GM19452 (cell line): ENCODE measurements at regions not wholly inside any gene's neighbourhood (a gene's known extent, or its start where the extent isn't known, plus 50 kb on each side); places are given as distances from the start of the nearest gene placed in this dataset.
"Not testable (repeated sequence)": the region's sequence is repeated elsewhere in the genome, so short reads cannot be mapped to it uniquely, and the experiment has no call there.

Experiments
- ATAC-seq: cut with Tn5 transposase; IDR thresholded peaks from one replicate; pipeline ENCODE4 v1.9.1; 2021; ENCODE audit not compliant: unreplicated experiment

DNA sequence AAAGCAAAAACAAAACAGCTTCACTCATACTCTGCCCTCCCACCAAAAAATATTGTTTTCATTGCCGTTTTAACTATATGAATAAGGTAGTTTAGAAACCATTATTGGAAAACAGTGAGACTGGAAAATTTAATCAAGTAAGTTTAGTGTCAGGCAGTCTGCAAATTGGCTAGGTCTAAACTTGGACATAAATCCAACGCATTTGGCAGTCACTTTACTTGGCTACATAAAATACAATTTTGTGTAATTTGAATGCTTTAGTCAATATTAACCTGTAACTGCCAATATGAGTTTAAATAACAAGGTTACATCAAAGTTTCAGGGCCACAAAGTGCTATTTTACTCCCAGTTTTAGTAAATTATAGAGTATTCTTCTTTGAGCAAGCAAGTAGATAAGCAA lies 202.3 kb upstream of the SLC38A2 start:
- ATAC-seq, result no peak

DNA sequence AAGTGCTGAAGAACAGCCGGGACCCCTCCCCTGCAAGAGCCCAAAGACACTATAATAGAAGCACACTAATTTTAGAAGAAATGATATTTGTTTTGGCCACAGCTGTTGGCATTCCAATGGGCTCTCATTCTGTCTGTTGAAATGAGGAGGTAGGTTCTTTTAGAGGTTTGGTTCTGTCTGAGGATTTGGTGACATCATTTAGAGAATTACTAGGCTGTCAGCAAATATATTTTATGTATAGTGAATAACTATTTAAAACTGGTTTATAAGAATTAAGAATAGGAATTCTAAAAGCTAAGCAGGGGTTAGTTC lies 200.7 kb upstream of the SLC38A2 start:
- ATAC-seq, result no peak

- no peak for ATAC-seq
Measured at GRCh38 chr12:46572644-46573346, 200.2 kb upstream of the SLC38A2 start.

- ATAC-seq, result no peak
Measured at GRCh38 chr12:46571608-46572007, 199.0 kb upstream of the SLC38A2 start.

DNA sequence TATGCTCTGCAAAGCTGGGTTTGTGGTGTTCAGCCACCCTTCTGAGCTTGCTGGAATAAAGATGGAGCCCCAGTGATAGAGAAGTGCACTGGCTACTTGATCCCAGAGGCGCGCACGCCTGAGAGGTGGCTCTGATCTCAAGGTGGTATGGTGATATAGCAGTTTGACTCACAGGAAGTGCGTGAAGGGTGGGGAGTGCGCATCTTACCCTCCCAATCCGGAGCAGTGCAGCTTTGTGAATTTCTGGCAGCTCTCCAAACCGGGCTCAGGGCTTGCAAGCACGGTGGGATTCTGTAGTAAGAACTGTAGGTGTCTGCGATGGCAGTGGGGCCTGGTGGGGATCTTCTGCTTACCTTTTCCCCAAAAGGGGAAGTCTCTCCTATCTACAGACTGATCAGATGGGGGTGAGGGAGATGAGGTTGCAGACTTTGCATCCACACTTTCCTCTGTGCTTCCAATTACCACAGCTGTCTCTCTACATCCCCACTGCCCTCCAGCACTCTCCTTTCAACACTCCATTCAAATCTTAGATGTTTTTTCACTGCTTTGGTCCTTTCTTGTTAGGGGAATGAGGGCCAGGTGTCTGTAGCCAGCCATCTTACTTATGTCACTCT lies 197.4 kb upstream of the SLC38A2 start:
- no peak for ATAC-seq

DNA sequence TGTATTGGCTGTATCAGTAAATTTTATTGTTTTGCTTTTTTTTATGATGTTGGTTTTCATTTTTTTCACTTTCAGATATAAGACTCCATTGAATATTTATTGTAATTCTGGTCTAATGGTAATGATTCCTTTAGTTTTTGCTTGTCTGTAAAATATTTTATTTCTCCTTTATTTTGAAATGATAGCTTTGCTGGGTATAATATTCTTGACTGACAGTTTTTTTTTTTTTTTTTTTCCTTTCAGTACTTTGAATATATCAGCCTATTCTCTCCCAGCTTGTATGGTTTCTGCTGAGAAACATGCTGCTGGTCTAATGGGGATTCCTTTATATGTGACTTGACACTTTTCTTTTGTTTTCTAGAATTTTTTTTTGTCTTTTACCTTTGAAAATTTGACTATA lies 195.1 kb upstream of the SLC38A2 start:
- no peak for ATAC-seq

- ATAC-seq, result no peak
Measured at GRCh38 chr12:46562625-46563225, 190.2 kb upstream of the SLC38A2 start.

DNA sequence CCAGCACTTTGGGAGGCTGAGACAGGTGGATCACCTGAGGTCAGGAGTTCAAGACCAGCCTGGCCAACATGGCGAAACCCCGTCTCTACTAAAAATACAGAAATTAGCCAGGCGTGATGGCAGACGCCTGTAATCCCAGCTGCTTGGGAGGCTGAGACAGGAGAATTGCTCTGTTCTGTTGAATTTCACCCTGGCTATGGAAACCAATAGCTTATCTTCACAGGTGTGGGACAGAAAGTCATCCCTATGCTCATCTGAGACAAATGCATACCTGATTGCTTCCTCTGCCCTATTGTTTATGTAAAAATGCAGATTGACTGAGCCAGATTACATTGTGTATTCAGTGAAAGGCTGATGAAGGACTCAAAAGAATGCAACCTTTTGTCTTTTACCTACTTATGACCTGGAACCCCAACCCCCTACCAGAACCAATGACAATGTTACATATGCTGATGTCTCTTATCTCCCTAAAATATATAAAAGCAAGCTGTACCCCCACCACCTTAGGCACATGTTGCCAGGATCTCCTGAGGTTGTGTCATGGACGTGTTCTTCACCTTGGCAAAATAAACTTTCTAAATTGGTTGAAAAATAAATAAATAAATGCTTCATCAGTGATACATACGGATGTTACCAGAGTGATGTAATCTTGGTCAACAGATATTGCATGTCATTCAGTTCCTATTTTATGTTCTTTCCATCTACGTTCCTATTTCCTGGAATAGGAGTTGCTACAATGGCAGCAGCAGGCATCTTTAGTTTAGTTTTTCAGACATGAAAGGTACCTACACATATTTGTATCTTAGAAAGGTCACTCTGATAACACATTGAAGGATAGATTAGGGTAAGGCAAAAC lies 189.4 kb upstream of the SLC38A2 start:
- ATAC-seq, result not testable (repeated sequence)

DNA sequence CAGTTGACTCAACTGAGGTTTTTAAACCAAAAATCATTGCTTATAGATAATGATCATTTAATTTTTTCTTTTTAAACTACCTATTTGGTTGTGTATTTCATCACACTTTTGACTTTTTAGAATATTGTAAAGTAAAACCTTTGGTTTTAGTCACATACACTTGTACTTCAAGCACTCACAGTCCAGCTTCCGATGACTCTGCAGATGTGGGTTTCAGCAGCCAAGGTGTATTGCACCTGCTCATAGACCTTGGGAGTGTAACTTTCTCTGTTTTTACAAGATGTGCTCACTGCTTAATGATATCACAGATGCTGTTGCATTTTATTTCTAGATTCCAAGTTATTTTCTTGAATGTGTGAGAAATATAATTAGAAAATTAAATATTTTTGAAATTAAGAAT lies 188.3 kb upstream of the SLC38A2 start:
- no peak for ATAC-seq

GRCh38 chr12:46560089-46560488 lies 187.5 kb upstream of the SLC38A2 start:
- ATAC-seq, result no peak

DNA sequence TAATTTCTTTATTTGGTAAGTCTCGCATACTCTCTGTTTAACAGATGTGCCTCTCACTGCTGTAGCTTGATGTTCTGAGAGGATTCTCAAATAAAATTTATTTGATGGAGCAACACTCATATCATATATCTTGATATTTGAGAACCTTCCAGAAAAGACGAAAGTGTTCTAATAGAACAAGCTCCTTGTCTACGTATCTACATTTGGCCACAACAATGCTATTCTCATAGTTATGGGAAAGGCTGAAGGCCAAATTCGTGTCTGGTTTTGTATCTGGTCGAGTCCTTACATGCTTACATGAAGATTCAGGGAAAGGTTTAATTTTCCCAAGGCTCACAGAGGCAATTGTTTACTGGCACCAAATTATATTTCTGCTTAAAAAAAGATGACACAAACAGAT lies 186.7 kb upstream of the SLC38A2 start:
- no peak for ATAC-seq

GRCh38 chr12:46558677-46559076 lies 186.1 kb upstream of the SLC38A2 start:
- ATAC-seq, result no peak

- ATAC-seq, result no peak
Measured at GRCh38 chr12:46557539-46558373, 185.2 kb upstream of the SLC38A2 start.

GRCh38 chr12:46556819-46557524 lies 184.4 kb upstream of the SLC38A2 start:
- ATAC-seq, result no peak

DNA sequence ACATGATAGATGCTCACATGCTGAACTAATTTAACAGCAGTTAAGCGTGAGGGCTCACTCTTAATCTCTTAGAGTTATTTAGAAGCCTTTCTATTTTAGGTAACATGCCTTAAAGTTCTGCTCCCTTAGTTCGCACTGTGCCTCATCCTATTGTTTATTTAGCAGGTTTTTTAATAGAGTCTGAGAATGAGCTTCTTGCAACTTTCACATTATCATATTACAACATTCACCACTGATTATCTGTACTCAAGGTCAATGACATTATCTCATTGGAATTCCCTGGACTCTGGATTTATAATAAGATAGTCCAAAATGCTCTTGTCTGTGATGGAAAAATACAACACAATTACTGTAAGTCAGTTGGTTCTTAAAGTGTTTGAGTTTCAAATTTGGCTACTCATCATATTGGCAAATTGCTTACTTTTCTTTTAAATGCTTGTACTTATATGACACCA lies 183.6 kb upstream of the SLC38A2 start:
- ATAC-seq, result no peak

GRCh38 chr12:46555406-46555852 lies 182.9 kb upstream of the SLC38A2 start:
- ATAC-seq, result no peak

DNA sequence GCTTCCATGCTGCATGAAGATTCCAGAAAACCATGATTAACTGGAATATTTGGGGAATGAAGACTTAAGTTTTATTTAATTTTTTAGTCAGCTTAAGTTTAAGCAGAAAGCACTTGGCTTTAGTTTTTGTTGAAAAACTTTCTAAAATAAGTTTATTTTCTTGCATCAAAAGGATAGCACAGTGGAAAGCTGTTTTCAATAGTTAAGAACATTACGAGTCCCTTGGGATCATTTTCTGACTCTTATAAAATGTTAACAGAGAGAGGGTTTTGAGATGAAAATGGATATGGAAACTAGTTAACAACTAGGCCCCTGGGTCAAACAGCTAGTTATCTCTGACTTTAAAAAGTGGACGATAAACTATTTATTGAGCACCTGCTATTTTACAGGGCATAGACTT lies 181.9 kb upstream of the SLC38A2 start:
- no peak for ATAC-seq

- no peak for ATAC-seq
Measured at GRCh38 chr12:46553911-46554310, 181.3 kb upstream of the SLC38A2 start.

GRCh38 chr12:46553266-46553665 lies 180.7 kb upstream of the SLC38A2 start:
- no peak for ATAC-seq

DNA sequence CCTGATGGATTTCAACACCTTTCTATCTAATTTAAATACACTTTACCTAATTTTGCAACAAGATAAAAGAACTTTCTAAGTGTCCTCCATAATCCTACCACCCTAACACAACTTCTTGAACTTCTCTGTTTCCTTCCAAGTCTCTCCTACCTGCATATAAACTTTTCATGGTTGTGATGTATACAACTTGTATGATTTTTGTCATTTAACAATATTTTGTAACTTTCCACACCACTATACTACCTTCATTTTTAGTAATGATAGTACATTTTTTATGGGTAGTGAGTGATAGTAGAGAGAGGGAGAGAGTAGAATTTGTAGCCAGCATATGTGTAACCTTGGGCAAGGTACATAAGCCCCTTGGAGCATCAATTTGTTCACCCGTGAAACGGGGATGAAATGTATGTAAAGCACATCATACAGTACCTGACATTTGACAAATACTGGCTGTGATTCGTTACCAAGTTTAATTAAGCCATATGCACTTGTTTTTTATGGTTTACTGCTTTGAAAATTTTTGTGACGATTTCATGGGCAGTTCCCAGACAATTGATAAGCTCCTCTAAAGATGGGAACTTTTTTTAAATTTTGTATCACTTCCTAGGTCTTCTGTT lies 177.8 kb upstream of the SLC38A2 start:
- no peak for ATAC-seq
